SK-N-SH (cell line): ENCODE measurements at regions not wholly inside any gene's neighbourhood (a gene's known extent, or its start where the extent isn't known, plus 50 kb on each side); places are given as distances from the start of the nearest gene placed in this dataset.

ENCODE experiments used
- CTCF ChIA-PET: fragments of 300-600, 350-600 bp; formaldehyde crosslinking; extraction: SDS; loops from one replicate; lab custom pipeline; 2021; lab: Yijun Ruan, JAX
- POLR2A ChIA-PET: fragments of 350-600 bp; sonication (Branson Sonifier 250); formaldehyde crosslinking; extraction: SDS; loops from one replicate; lab custom pipeline; 2020; ENCODE audit warnings: antibody characterized with exemption, inconsistent platforms; lab: Yijun Ruan, JAX
- DNase-seq: peaks from one replicate; pipeline ENCODE4 v3.0.0; 2012
- H2AFZ ChIP-seq: fragments of 200-600 bp; sonication (generic); 2 replicates; pipeline ENCODE4 v1.8.1; 2016; ENCODE audit warnings: antibody characterized with exemption, mild to moderate bottlenecking, low read depth
- H3F3A ChIP-seq: fragments of 200-600 bp; sonication (generic); replicated peaks from 2 replicates; pipeline ENCODE3; 2016; ENCODE audit warnings: antibody characterized with exemption, mild to moderate bottlenecking; ENCODE audit not compliant: insufficient read depth
- H3K27ac ChIP-seq, 2 experiments: fragments of 200-500 bp in 1 of 2; fragments of 200-600 bp in 1 of 2; sonication (Bioruptor generic) in 1 of 2; sonication (generic), shearing (Covaris generic) in 1 of 2; 2 replicates each; pipeline versions ENCODE4 v1.5.1 to v1.6.1; 2014 to 2016; ENCODE audit warnings: low read depth in 2 of 2, inconsistent platforms in 1 of 2, low read length in 1 of 2, mild to moderate bottlenecking in 1 of 2, mixed read lengths in 1 of 2
- H3K27me3 ChIP-seq: fragments of 200-600 bp; sonication (generic), shearing (Covaris generic); 2 replicates; pipeline ENCODE4 v1.6.1; 2016; ENCODE audit warnings: mixed run types; ENCODE audit not compliant: insufficient read depth
- H3K36me3 ChIP-seq, 2 experiments: fragments of 200-500 bp in 1 of 2; fragments of 200-600 bp in 1 of 2; sonication (Bioruptor generic) in 1 of 2; sonication (generic) in 1 of 2; replicated peaks in 1 of 2; 2 replicates each; pipeline versions ENCODE3 to v1.5.1; 2014 to 2016; ENCODE audit warnings: low read length in 1 of 2, mild to moderate bottlenecking in 1 of 2; ENCODE audit not compliant: insufficient read depth in 2 of 2, control insufficient read depth in 1 of 2
- H3K4me1 ChIP-seq, 2 experiments: fragments of 200-500 bp in 1 of 2; fragments of 200-600 bp in 1 of 2; sonication (Bioruptor generic) in 1 of 2; sonication (generic), shearing (Covaris generic) in 1 of 2; 2 replicates each; pipeline versions ENCODE4 v1.5.1 to v1.6.1; 2014 to 2016; ENCODE audit warnings: low read depth in 1 of 2, low read length in 1 of 2, mixed run types in 1 of 2; ENCODE audit not compliant: insufficient read depth in 2 of 2, control insufficient read depth in 1 of 2
- H3K4me2 ChIP-seq: fragments of 200-600 bp; sonication (generic), shearing (Covaris generic); 2 replicates; pipeline ENCODE4 v1.6.1; 2017; ENCODE audit warnings: mixed run types
- H3K4me3 ChIP-seq, 2 experiments: fragments of 200-500 bp in 1 of 2; fragments of 200-600 bp in 1 of 2; sonication (Bioruptor generic) in 1 of 2; sonication (generic), shearing (Covaris generic) in 1 of 2; 2 replicates each; pipeline versions ENCODE4 v1.5.1 to v1.8.1; 2014 to 2016; ENCODE audit warnings: low read depth in 2 of 2, inconsistent platforms in 1 of 2, low read length in 1 of 2, mild to moderate bottlenecking in 1 of 2, mixed read lengths in 1 of 2, moderate library complexity in 1 of 2
- H3K79me2 ChIP-seq: fragments of 200-600 bp; sonication (generic); 2 replicates; pipeline ENCODE4 v1.8.1; 2017; ENCODE audit warnings: mild to moderate bottlenecking; ENCODE audit not compliant: insufficient read depth
- H3K9ac ChIP-seq: fragments of 200-600 bp; sonication (generic); 2 replicates; pipeline ENCODE4 v1.6.1; 2017; ENCODE audit warnings: mixed run types
- H3K9me2 ChIP-seq: fragments of 200-600 bp; sonication (generic); 2 replicates; pipeline ENCODE4 v1.6.1; 2017; ENCODE audit warnings: mixed run types
- H3K9me3 ChIP-seq: fragments of 200-600 bp; sonication (generic); 2 replicates; pipeline ENCODE4 v1.6.1; 2017; ENCODE audit warnings: mixed run types, mild to moderate bottlenecking, moderate library complexity
- H4K20me1 ChIP-seq: fragments of 200-600 bp; sonication (generic); 2 replicates; pipeline ENCODE4 v1.6.1; 2017; ENCODE audit warnings: mild to moderate bottlenecking, mixed run types; ENCODE audit not compliant: insufficient read depth
- FOXJ3 ChIP-seq: sonication (generic); formaldehyde crosslinking; IDR thresholded peaks from 2 replicates; pipeline ENCODE4 v1.5.1; 2020; ENCODE audit warnings: mild to moderate bottlenecking, missing genetic modification reagents
- GABPA ChIP-seq: IDR thresholded peaks from 2 replicates; pipeline ENCODE4 v1.4.0; 2012; ENCODE audit warnings: low read depth, mild to moderate bottlenecking
- GATA2 ChIP-seq: sonication (generic); formaldehyde crosslinking; IDR thresholded peaks from 2 replicates; pipeline ENCODE4 v1.5.0; 2020; ENCODE audit warnings: mild to moderate bottlenecking, missing genetic modification reagents
- JUND ChIP-seq: IDR thresholded peaks from 2 replicates; pipeline ENCODE4 v1.4.0; 2012
- MXI1 ChIP-seq: IDR thresholded peaks from 2 replicates; pipeline ENCODE4 v1.6.1; 2012; ENCODE audit warnings: mild to moderate bottlenecking, low read depth, low read length, improper control_type of control experiment
- NFIC ChIP-seq: IDR thresholded peaks from 2 replicates; pipeline ENCODE4 v1.4.0; 2012; ENCODE audit warnings: borderline replicate concordance
- POLR2AphosphoS5 ChIP-seq: IDR thresholded peaks from 2 replicates; pipeline ENCODE4 v1.6.1; 2012; ENCODE audit warnings: low read depth, low read length
- SIN3A ChIP-seq: IDR thresholded peaks from 2 replicates; pipeline ENCODE4 v1.6.1; 2012; ENCODE audit warnings: low read depth, mild to moderate bottlenecking, low read length, moderate library complexity, borderline replicate concordance
- SMC3 ChIP-seq: IDR thresholded peaks from 2 replicates; pipeline ENCODE4 v1.6.1; 2012; ENCODE audit warnings: low read depth, low read length, improper control_type of control experiment
- USF1 ChIP-seq: IDR thresholded peaks from 2 replicates; pipeline ENCODE4 v1.4.0; 2012; ENCODE audit warnings: low read depth, borderline replicate concordance
- USF2 ChIP-seq: fragments of 150-350 bp; IDR thresholded peaks from 2 replicates; pipeline ENCODE4 v1.6.1; 2017; ENCODE audit warnings: antibody characterized with exemption, low read length, low read depth, borderline replicate concordance
- YY1 ChIP-seq: IDR thresholded peaks from 2 replicates; pipeline ENCODE4 v1.4.0; 2012; ENCODE audit warnings: low read depth, mild to moderate bottlenecking
- WGBS: methylation state at CpG from one replicate; pipeline ENCODE4 v1.1.6; 2017; ENCODE audit warnings: low lambda C conversion rate; 5-methylcytosine and 5-hydroxymethylcytosine counted together
- TF ChIP-seq, protein P1 (sequence below): fragments of 150-350 bp; IDR thresholded peaks from 2 replicates; pipeline ENCODE4 v1.6.1; 2016; ENCODE audit warnings: mild to moderate bottlenecking, low read depth, low read length
- TF ChIP-seq, protein P2 (sequence below): IDR thresholded peaks from 2 replicates; pipeline ENCODE4 v1.4.0; 2012; ENCODE audit warnings: low read depth, borderline replicate concordance

GRCh38 chr14:34027990-34028495 lies 77.2 kb upstream of the EGLN3 start:
- H3K27me3 ChIP-seq: no peaks in the 10 kb centered on the region; the same call in 1 of the 2 replicates
- POLR2A ChIA-PET: no interaction called here
- CTCF ChIA-PET: no interaction called here
- no peak overlapping the region for H3K27ac ChIP-seq
- no peak overlapping the region for H3K4me2 ChIP-seq
- no peaks in the 10 kb centered on the region for H3K36me3 ChIP-seq
- H3K9me3 ChIP-seq: no peaks in the 10 kb centered on the region
- peaks cover 0 to 8% of the 10 kb centered on the region in 2 experiments; a peak in 1 of 4 replicates for H3K4me1 ChIP-seq
- H3F3A ChIP-seq: no peaks in the 10 kb centered on the region
- no peaks in the 10 kb centered on the region for H4K20me1 ChIP-seq
- H3K4me3 ChIP-seq: no peak overlapping the region
- H3K9me2 ChIP-seq: no peaks in the 10 kb centered on the region
- H2AFZ ChIP-seq: no peak overlapping the region
- WGBS: 89% methylated on average over 6 of the region's 6 CpGs
- no peak for DNase-seq
- H3K9ac ChIP-seq: no peak overlapping the region
- no peak for TF ChIP-seq MXI1
- no peak for TF ChIP-seq FOXJ3 (CRISPR knock-in tag)
- no peak for TF ChIP-seq SMC3
- TF ChIP-seq NFIC: no peak
- no peak for TF ChIP-seq YY1
- TF ChIP-seq GATA2 (CRISPR knock-in tag): no peak
- no peak for TF ChIP-seq USF2
- TF ChIP-seq JUND: no peak
- TF ChIP-seq, protein P1, sequence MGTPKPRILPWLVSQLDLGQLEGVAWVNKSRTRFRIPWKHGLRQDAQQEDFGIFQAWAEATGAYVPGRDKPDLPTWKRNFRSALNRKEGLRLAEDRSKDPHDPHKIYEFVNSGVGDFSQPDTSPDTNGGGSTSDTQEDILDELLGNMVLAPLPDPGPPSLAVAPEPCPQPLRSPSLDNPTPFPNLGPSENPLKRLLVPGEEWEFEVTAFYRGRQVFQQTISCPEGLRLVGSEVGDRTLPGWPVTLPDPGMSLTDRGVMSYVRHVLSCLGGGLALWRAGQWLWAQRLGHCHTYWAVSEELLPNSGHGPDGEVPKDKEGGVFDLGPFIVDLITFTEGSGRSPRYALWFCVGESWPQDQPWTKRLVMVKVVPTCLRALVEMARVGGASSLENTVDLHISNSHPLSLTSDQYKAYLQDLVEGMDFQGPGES: no peak
- TF ChIP-seq SIN3A: no peak
- no peak for TF ChIP-seq GABPA
- TF ChIP-seq USF1: no peak
- TF ChIP-seq POLR2AphosphoS5: no peak
- TF ChIP-seq, protein P2, sequence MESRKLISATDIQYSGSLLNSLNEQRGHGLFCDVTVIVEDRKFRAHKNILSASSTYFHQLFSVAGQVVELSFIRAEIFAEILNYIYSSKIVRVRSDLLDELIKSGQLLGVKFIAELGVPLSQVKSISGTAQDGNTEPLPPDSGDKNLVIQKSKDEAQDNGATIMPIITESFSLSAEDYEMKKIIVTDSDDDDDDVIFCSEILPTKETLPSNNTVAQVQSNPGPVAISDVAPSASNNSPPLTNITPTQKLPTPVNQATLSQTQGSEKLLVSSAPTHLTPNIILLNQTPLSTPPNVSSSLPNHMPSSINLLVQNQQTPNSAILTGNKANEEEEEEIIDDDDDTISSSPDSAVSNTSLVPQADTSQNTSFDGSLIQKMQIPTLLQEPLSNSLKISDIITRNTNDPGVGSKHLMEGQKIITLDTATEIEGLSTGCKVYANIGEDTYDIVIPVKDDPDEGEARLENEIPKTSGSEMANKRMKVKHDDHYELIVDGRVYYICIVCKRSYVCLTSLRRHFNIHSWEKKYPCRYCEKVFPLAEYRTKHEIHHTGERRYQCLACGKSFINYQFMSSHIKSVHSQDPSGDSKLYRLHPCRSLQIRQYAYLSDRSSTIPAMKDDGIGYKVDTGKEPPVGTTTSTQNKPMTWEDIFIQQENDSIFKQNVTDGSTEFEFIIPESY: no peak
- H3K79me2 ChIP-seq: no peaks in the 10 kb centered on the region
